ENCODE measurements at regions not wholly inside any gene's neighbourhood (a gene's known extent, or its start where the extent isn't known, plus 50 kb on each side); places are given as distances from the start of the nearest gene placed in this dataset.

- DNase-seq: no peak
These were observed 208.0 kb upstream of the DMRT1 start for GRCh38 chr9:633461-633860.

GRCh38 chr9:636931-637591, 204.4 kb upstream of the DMRT1 start:
- DNase-seq: no peak

GRCh38 chr9:638152-638551, 203.3 kb upstream of the DMRT1 start:
- DNase-seq: no peak

GRCh38 chr9:642014-642413, 199.5 kb upstream of the DMRT1 start:
- DNase-seq: no peak

- no peak for DNase-seq
These were observed 197.5 kb upstream of the DMRT1 start for GRCh38 chr9:643966-644365.

- no peak for DNase-seq
These were observed 194.0 kb upstream of the DMRT1 start for GRCh38 chr9:647522-647921.

GRCh38 chr9:649128-650074, 192.1 kb upstream of the DMRT1 start:
- no peak for DNase-seq

- no peak for DNase-seq
These were observed 191.1 kb upstream of the DMRT1 start for GRCh38 chr9:650362-650761.

- no peak for DNase-seq
These were observed 190.1 kb upstream of the DMRT1 start for GRCh38 chr9:651371-651770.

- DNase-seq: peak; percentile 10
These were observed 188.6 kb upstream of the DMRT1 start for GRCh38 chr9:652914-653313.

- DNase-seq: no peak
These were observed 188.1 kb upstream of the DMRT1 start for GRCh38 chr9:653421-653820.

- DNase-seq: no peak
These were observed 187.6 kb upstream of the DMRT1 start for GRCh38 chr9:653856-654387.

- DNase-seq: no peak
These were observed 185.6 kb upstream of the DMRT1 start for GRCh38 chr9:655875-656274.

- DNase-seq: no peak
These were observed 184.4 kb upstream of the DMRT1 start for GRCh38 chr9:656926-657568.

GRCh38 chr9:659286-659685, 182.2 kb upstream of the DMRT1 start:
- no peak for DNase-seq

GRCh38 chr9:660227-660626, 181.3 kb upstream of the DMRT1 start:
- DNase-seq: no peak

GRCh38 chr9:663541-663940, 178.0 kb upstream of the DMRT1 start:
- no peak for DNase-seq

- no peak for DNase-seq
These were observed 176.2 kb upstream of the DMRT1 start for GRCh38 chr9:665296-665695.

GRCh38 chr9:671997-672396, 169.5 kb upstream of the DMRT1 start:
- DNase-seq: no peak

- DNase-seq: no peak
These were observed 168.6 kb upstream of the DMRT1 start for GRCh38 chr9:672851-673250.

GRCh38 chr9:673264-673965, 168.1 kb upstream of the DMRT1 start:
- no peak for DNase-seq

- no peak for DNase-seq
These were observed 167.5 kb upstream of the DMRT1 start for GRCh38 chr9:673966-674526.
